Activated naive CD8-positive, alpha-beta T cell (primary cell): ENCODE measurements at regions not wholly inside any gene's neighbourhood (a gene's known extent, or its start where the extent isn't known, plus 50 kb on each side); places are given as distances from the start of the nearest gene placed in this dataset.
"Not testable (repeated sequence)": the region's sequence is repeated elsewhere in the genome, so short reads cannot be mapped to it uniquely, and the experiment has no call there.

Experiments used
- H3K27ac Mint-ChIP-seq: one replicate; pipeline ENCODE4 v1.8.0; 2021; ENCODE audit warnings: mixed read lengths
- H3K27me3 Mint-ChIP-seq: one replicate; pipeline ENCODE4 v1.8.0; 2021; ENCODE audit warnings: mixed read lengths
- H3K36me3 Mint-ChIP-seq: one replicate; pipeline ENCODE4 v1.8.0; 2021; ENCODE audit warnings: mixed read lengths
- H3K4me1 Mint-ChIP-seq: one replicate; pipeline ENCODE4 v1.8.0; 2021; ENCODE audit warnings: low read depth, mixed read lengths
- H3K4me3 Mint-ChIP-seq: one replicate; pipeline ENCODE4 v1.8.0; 2021; ENCODE audit warnings: mild to moderate bottlenecking, mixed read lengths
- H3K9me3 Mint-ChIP-seq: one replicate; pipeline ENCODE4 v1.8.0; 2021; ENCODE audit warnings: low read depth, mixed read lengths

GRCh38 chr10:9560976-9561375, 1456.7 kb upstream of the CELF2 start:
- H3K9me3 Mint-ChIP-seq, result no peaks in the 10 kb centered on the region
- no peak overlapping the region for H3K27ac Mint-ChIP-seq
- H3K27me3 Mint-ChIP-seq, result peaks cover 1% of the 10 kb centered on the region
- H3K4me3 Mint-ChIP-seq, result no peak overlapping the region
- H3K36me3 Mint-ChIP-seq, result no peaks in the 10 kb centered on the region
- no peaks in the 10 kb centered on the region for H3K4me1 Mint-ChIP-seq

DNA sequence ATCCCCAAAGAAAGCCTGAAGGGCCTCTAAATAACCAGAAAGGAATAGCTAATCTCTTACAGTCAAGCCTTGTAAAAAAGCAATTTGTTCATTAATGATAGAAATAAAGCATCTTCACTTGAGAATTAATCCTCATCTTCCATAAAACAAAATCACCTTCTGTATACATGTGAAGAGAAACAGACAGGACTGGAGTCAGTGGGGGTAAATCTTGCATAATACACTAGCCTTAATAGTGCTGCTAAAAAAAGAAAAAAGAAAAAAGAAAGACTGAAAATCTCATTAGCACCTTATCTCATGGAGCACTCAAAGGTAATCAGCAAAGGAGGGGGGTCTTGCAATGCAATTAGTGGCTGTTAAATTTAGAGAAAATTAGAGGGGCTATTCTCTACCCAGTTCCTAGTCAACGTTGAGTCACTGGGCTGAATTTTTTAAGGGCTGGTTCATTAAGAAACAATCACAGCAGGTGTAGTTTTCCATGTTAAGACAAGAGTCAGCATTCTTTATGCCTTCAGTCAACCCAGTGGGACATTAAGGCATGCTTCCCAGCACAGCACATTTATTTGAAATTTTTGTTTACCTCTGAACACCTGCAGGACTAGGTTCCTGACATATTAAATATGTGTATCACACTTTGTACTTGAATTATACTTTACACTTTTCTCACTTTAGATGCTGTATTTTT, 1455.7 kb upstream of the CELF2 start:
- H3K27me3 Mint-ChIP-seq, result peaks cover 5% of the 10 kb centered on the region
- no peaks in the 10 kb centered on the region for H3K9me3 Mint-ChIP-seq
- no peak overlapping the region for H3K27ac Mint-ChIP-seq
- H3K4me3 Mint-ChIP-seq, result no peak overlapping the region
- no peaks in the 10 kb centered on the region for H3K4me1 Mint-ChIP-seq
- H3K36me3 Mint-ChIP-seq, result no peaks in the 10 kb centered on the region

DNA sequence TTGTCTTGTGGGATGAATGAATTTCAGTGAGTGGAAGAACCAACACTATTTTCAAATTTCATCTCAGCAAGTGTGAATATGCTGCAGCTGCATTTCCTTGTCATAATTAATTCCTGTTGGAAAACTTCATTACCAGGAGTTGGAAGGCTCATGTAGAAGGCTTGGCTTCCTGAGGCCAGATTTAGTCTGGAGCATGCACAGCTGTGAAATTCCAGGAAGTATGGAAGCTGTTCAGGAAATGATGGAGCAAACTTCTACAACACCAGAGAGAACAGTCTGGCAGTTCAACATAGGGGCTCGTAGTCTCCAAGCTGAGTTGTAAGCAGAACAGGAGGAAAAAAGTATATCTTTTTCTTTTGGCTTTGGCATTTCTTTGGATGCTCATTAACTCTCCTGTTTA, 1439.9 kb upstream of the CELF2 start:
- Mint-ChIP-seq H3K4me3 (no peak overlapping the region), H3K36me3 (no peaks in the 10 kb centered on the region), H3K27ac (no peak overlapping the region), H3K27me3 (peaks cover 5% of the 10 kb centered on the region), H3K4me1 (no peaks in the 10 kb centered on the region), H3K9me3 (no peaks in the 10 kb centered on the region)

DNA sequence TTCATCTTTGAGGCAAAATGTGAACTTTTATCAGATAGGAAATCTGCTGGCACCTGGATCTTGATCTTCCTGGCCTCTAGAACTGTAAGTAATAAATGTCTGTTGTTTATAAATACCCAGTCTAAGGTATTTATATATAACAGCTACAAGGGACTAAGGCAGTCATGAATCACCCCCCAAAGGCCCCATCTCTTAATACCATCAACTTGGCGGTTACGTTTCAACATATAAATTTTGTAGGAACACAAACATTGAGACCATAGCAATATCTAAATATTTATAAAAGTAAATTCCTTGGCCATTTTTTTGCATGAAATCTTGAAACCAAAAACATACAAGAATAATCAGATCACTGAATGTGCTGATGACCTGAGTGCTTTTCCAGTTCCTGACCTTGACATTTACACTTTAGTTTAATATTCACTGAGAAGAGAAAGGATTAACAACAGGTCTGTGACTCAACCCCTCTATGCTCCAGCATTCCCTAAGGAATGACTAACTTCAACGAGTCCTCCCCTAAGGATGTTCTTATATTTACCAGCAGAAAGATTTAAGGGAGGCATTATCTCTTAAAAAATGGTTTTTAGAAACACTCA, 1438.5 kb upstream of the CELF2 start:
- Mint-ChIP-seq H3K27me3 (peaks cover 1% of the 10 kb centered on the region), H3K27ac (no peak overlapping the region), H3K9me3 (no peaks in the 10 kb centered on the region), H3K4me3 (no peak overlapping the region), H3K4me1 (no peaks in the 10 kb centered on the region), H3K36me3 (no peaks in the 10 kb centered on the region)

- H3K4me1 Mint-ChIP-seq, H3K27ac Mint-ChIP-seq, H3K4me3 Mint-ChIP-seq, H3K36me3 Mint-ChIP-seq, H3K27me3 Mint-ChIP-seq, H3K9me3 Mint-ChIP-seq: not testable (repeated sequence)
These were observed 1434.9 kb upstream of the CELF2 start for GRCh38 chr10:9582803-9583202.

GRCh38 chr10:9596368-9596920, 1421.2 kb upstream of the CELF2 start:
- H3K36me3 Mint-ChIP-seq, result no peaks in the 10 kb centered on the region
- H3K27ac Mint-ChIP-seq, result no peak overlapping the region
- no peaks in the 10 kb centered on the region for H3K4me1 Mint-ChIP-seq
- no peaks in the 10 kb centered on the region for H3K9me3 Mint-ChIP-seq
- H3K27me3 Mint-ChIP-seq, result peaks cover 6% of the 10 kb centered on the region
- no peak overlapping the region for H3K4me3 Mint-ChIP-seq

GRCh38 chr10:9602998-9603397, 1414.7 kb upstream of the CELF2 start:
- Mint-ChIP-seq H3K4me1 (no peaks in the 10 kb centered on the region), H3K27ac (no peak overlapping the region), H3K9me3 (no peaks in the 10 kb centered on the region), H3K27me3 (peaks cover 13% of the 10 kb centered on the region), H3K36me3 (no peaks in the 10 kb centered on the region), H3K4me3 (no peak overlapping the region)

DNA sequence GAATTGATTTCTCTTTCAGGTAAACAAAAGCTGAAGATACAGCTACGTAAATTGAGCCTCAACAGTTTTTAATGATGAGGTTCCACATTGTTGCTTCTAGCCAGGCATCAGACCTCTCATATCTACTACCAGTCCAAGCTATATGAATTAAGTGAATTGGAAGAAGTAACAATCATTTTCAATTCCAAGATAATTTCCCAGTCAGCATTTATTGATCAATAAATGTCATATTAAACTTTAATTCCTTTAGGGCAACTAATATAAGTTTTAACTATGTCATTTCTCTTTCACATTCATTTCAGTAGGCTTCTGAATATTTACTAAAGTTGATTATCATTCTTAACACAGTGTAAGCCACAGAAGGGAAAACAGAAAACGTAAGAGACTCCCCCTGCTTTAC, 1413.7 kb upstream of the CELF2 start:
- no peak overlapping the region for H3K27ac Mint-ChIP-seq
- H3K4me3 Mint-ChIP-seq, result no peak overlapping the region
- H3K9me3 Mint-ChIP-seq, result no peaks in the 10 kb centered on the region
- no peaks in the 10 kb centered on the region for H3K36me3 Mint-ChIP-seq
- H3K27me3 Mint-ChIP-seq, result peaks cover 13% of the 10 kb centered on the region
- no peaks in the 10 kb centered on the region for H3K4me1 Mint-ChIP-seq

GRCh38 chr10:9605231-9605630, 1412.4 kb upstream of the CELF2 start:
- H3K4me1 Mint-ChIP-seq, result no peaks in the 10 kb centered on the region
- no peaks in the 10 kb centered on the region for H3K9me3 Mint-ChIP-seq
- no peak overlapping the region for H3K27ac Mint-ChIP-seq
- H3K4me3 Mint-ChIP-seq, result no peak overlapping the region
- no peaks in the 10 kb centered on the region for H3K36me3 Mint-ChIP-seq
- peaks cover 18% of the 10 kb centered on the region for H3K27me3 Mint-ChIP-seq

- Mint-ChIP-seq H3K36me3 (no peaks in the 10 kb centered on the region), H3K9me3 (no peaks in the 10 kb centered on the region), H3K4me3 (no peak overlapping the region), H3K27me3 (peaks cover 15% of the 10 kb centered on the region), H3K27ac (no peak overlapping the region), H3K4me1 (peaks cover 1% of the 10 kb centered on the region)
These were observed 1409.1 kb upstream of the CELF2 start for GRCh38 chr10:9608602-9609001.

DNA sequence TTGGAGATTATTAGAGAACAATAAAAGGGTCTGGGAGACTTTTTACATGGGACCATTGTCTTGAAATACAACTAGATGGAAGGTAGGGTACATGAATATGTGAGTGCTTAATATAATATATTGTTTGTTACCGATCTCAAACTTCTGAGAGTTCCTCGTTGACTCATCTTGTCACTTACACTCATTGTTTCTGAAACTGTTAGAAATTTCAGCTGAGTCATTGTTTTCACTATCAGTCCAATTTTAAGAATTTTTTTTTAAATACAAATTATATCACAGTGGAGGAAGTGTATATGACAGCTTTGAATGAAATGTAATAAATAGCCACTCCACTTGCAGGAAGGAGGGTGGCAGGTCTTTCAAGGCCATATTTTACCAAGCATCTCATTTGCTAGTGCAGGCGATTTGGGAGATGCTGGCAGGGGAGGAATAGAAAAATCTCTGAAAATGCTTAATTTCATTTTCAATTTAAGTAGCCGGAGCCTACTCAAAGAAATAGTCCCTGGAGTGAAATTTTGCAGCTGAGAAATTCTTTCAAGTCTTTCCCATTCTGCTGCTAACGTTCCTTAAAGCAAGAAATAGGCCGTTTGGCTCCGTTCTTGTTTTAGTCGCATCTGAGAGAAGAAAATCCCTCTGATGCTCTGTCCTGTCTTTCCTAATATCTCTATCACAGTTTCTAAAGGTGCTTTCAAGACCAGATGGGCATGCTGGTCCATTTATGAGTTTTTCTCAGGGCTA, 1404.2 kb upstream of the CELF2 start:
- peaks cover 19% of the 10 kb centered on the region for H3K27me3 Mint-ChIP-seq
- peaks cover 3% of the 10 kb centered on the region for H3K4me1 Mint-ChIP-seq
- peaks cover 10% of the 10 kb centered on the region for H3K9me3 Mint-ChIP-seq
- H3K27ac Mint-ChIP-seq, result no peak overlapping the region
- H3K4me3 Mint-ChIP-seq, result no peak overlapping the region
- peaks cover 2% of the 10 kb centered on the region for H3K36me3 Mint-ChIP-seq

- Mint-ChIP-seq H3K27ac (no peak overlapping the region), H3K4me1 (peaks cover 3% of the 10 kb centered on the region), H3K4me3 (no peak overlapping the region), H3K36me3 (peaks cover 2% of the 10 kb centered on the region), H3K27me3 (peaks cover 14% of the 10 kb centered on the region), H3K9me3 (peaks cover 14% of the 10 kb centered on the region)
These were observed 1402.5 kb upstream of the CELF2 start for GRCh38 chr10:9615189-9615588.

DNA sequence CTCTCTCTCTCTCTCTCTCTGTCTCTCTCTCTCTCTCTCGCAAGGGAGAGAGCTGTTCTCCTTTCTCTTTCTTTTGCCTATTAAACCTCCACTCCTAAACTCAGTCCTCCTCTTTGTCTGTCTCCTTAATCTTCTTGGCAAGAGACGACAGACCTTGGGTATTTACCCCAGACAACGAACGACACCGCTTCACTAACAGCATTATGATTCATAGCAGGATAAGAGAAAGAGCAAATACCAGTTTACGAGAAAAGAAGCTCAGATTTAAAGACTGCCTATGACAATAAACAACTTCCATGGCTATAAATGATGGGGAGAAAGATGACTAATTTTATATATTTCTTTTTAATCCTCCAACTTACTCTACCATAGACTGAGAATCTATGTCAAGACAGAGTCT, 1396.5 kb upstream of the CELF2 start:
- Mint-ChIP-seq H3K27ac (no peak overlapping the region), H3K9me3 (peaks cover 4% of the 10 kb centered on the region), H3K4me3 (no peak overlapping the region), H3K4me1 (no peaks in the 10 kb centered on the region), H3K27me3 (peaks cover 2% of the 10 kb centered on the region), H3K36me3 (no peaks in the 10 kb centered on the region)

DNA sequence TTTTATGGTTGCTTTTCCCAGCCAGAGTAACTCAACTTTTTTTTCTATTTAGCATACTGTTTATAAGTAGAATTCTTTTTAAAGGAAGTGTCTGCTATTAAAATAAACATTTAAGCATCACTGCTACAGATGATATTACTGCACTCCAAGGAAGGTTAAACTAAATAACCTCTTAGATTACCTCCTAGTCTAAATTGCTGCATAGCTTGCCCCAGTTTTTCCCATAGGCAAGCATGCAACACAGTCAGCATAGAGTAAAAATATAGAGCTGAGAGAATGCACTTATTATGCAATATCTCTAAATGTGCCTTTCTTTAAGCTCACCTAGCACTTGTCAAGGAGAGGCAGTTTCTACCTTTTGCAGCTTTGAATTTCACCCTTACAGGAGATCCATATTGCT, 1392.4 kb upstream of the CELF2 start:
- Mint-ChIP-seq H3K9me3 (no peaks in the 10 kb centered on the region), H3K27me3 (peaks cover 5% of the 10 kb centered on the region), H3K4me1 (no peaks in the 10 kb centered on the region), H3K27ac (no peak overlapping the region), H3K36me3 (no peaks in the 10 kb centered on the region), H3K4me3 (no peak overlapping the region)

DNA sequence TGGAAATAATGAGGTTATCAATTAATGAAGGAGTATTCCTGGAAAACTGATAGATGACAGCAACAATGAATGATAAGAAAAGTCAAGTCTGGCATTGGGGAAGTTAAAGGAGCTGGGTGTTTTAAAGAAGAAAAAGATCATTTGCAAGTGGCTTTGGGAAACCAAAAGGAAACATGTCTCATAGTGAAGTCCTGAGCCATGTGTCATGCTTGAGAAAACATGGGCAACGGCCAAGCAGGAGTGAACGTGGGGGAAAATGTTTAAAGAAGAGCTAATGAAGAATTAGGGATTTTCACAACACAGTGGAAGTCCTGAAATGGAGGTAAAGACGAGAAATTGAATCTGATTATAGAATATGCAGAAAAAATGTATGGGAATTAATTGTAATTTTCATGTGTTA, 1383.2 kb upstream of the CELF2 start:
- H3K36me3 Mint-ChIP-seq, result no peaks in the 10 kb centered on the region
- H3K27ac Mint-ChIP-seq, result no peak overlapping the region
- no peaks in the 10 kb centered on the region for H3K9me3 Mint-ChIP-seq
- no peak overlapping the region for H3K4me3 Mint-ChIP-seq
- peaks cover 2% of the 10 kb centered on the region for H3K27me3 Mint-ChIP-seq
- no peaks in the 10 kb centered on the region for H3K4me1 Mint-ChIP-seq
